Endothelial cell (in vitro differentiated cells): ENCODE measurements at regions not wholly inside any gene's neighbourhood (a gene's known extent, or its start where the extent isn't known, plus 50 kb on each side); places are given as distances from the start of the nearest gene placed in this dataset.

ENCODE experiments used
- DNase-seq: peaks from one replicate; pipeline ENCODE4 v3.0.0; 2021; ENCODE audit warnings: low spot score
- H3K27ac Mint-ChIP-seq: one replicate; pipeline ENCODE4 v1.8.0; 2021; ENCODE audit warnings: mixed read lengths, inconsistent platforms; ENCODE audit not compliant: unreplicated experiment
- H3K27me3 Mint-ChIP-seq: one replicate; pipeline ENCODE4 v1.8.0; 2021; ENCODE audit warnings: mild to moderate bottlenecking, moderate library complexity, mixed read lengths, inconsistent platforms; ENCODE audit not compliant: unreplicated experiment
- H3K36me3 Mint-ChIP-seq: one replicate; pipeline ENCODE4 v1.8.0; 2021; ENCODE audit warnings: mild to moderate bottlenecking, low read depth, mixed read lengths, inconsistent platforms; ENCODE audit not compliant: unreplicated experiment
- H3K4me1 Mint-ChIP-seq: one replicate; pipeline ENCODE4 v1.8.0; 2021; ENCODE audit warnings: mild to moderate bottlenecking, mixed read lengths, inconsistent platforms; ENCODE audit not compliant: unreplicated experiment
- H3K4me3 Mint-ChIP-seq: one replicate; pipeline ENCODE4 v1.8.0; 2021; ENCODE audit warnings: mild to moderate bottlenecking, mixed read lengths, inconsistent platforms; ENCODE audit not compliant: unreplicated experiment
- H3K9me3 Mint-ChIP-seq: one replicate; pipeline ENCODE4 v1.8.0; 2021; ENCODE audit warnings: mixed read lengths, inconsistent platforms; ENCODE audit not compliant: unreplicated experiment
- TF ChIP-seq, protein P1 (sequence below): fragments of 200-600 bp; sonication (generic); IDR thresholded peaks from one replicate; pipeline ENCODE4 v1.5.0; 2021; ENCODE audit warnings: antibody characterized with exemption; ENCODE audit not compliant: unreplicated experiment

DNA sequence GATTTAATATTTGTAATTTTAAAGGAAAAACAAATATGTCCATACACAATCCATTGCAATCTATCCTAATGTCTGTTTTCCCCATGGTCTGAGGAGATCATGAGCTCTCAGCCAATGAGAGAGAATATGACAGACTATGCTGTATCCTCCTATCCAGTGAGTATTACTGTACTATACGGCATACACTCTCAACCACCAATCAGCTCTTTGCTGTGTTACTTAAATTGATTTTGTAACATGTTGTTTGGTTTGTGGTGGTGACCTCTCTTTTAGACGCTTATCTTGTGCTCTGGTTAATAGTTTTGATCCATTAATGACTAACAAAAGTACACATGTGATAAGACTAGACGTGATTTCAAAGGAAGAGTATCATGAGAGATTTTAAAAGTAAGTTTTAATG is 231.5 kb upstream of the FOXN3 start:
- Mint-ChIP-seq H3K36me3 (no peaks in the 10 kb centered on the region), H3K27me3 (peaks cover 2% of the 10 kb centered on the region), H3K9me3 (no peaks in the 10 kb centered on the region), H3K4me1 (no peaks in the 10 kb centered on the region), H3K27ac (no peak overlapping the region), H3K4me3 (no peak overlapping the region)
- TF ChIP-seq, protein P1, sequence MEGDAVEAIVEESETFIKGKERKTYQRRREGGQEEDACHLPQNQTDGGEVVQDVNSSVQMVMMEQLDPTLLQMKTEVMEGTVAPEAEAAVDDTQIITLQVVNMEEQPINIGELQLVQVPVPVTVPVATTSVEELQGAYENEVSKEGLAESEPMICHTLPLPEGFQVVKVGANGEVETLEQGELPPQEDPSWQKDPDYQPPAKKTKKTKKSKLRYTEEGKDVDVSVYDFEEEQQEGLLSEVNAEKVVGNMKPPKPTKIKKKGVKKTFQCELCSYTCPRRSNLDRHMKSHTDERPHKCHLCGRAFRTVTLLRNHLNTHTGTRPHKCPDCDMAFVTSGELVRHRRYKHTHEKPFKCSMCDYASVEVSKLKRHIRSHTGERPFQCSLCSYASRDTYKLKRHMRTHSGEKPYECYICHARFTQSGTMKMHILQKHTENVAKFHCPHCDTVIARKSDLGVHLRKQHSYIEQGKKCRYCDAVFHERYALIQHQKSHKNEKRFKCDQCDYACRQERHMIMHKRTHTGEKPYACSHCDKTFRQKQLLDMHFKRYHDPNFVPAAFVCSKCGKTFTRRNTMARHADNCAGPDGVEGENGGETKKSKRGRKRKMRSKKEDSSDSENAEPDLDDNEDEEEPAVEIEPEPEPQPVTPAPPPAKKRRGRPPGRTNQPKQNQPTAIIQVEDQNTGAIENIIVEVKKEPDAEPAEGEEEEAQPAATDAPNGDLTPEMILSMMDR: no peak
- DNase-seq: no peak

DNA sequence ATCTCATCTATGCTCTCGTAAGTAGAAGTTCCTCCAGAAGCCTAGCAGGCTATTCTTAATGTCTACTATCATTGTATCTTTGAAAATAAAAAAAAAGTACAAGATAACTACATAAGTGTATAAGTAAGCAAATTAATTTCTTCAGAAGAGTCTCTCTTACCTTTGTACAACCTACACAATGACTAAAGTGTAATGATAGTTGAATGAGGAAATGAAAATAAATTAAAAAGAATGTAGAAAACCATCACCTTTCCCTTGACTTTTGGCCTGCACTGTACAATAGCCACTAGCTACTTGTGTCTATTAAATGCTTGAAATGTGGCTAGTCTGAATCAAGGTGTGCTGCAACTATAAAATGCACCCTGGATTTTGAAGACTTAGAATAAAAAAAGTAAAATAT is 229.9 kb upstream of the FOXN3 start:
- Mint-ChIP-seq H3K27ac (no peak overlapping the region), H3K27me3 (peaks cover 2% of the 10 kb centered on the region), H3K4me1 (no peaks in the 10 kb centered on the region), H3K4me3 (no peak overlapping the region), H3K36me3 (no peaks in the 10 kb centered on the region), H3K9me3 (no peaks in the 10 kb centered on the region)
- no peak for DNase-seq
- TF ChIP-seq, protein P1: no peak

DNA sequence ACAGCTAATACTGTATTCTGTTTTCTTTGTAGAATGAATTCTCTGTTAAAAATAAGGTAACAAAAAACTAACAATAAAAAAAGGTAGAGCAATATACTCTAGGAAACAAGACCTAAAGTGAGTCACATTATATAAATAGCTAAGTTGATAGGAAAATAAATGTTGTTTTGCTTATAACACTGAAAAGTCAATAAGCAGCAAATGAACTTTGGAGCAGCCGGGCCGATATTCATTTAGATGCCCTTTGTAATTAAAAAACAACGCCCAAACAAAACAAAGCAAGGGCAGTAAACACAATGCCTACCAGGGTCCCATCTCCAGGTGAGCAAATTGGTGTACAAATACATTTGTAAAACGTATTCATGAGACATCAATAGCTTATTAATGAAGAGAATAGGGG is 227.6 kb upstream of the FOXN3 start:
- H3K27ac Mint-ChIP-seq: no peak overlapping the region
- DNase-seq: no peak
- no peaks in the 10 kb centered on the region for H3K36me3 Mint-ChIP-seq
- H3K27me3 Mint-ChIP-seq: no peaks in the 10 kb centered on the region
- no peaks in the 10 kb centered on the region for H3K4me1 Mint-ChIP-seq
- TF ChIP-seq, protein P1: no peak
- H3K9me3 Mint-ChIP-seq: no peaks in the 10 kb centered on the region
- no peak overlapping the region for H3K4me3 Mint-ChIP-seq

DNA sequence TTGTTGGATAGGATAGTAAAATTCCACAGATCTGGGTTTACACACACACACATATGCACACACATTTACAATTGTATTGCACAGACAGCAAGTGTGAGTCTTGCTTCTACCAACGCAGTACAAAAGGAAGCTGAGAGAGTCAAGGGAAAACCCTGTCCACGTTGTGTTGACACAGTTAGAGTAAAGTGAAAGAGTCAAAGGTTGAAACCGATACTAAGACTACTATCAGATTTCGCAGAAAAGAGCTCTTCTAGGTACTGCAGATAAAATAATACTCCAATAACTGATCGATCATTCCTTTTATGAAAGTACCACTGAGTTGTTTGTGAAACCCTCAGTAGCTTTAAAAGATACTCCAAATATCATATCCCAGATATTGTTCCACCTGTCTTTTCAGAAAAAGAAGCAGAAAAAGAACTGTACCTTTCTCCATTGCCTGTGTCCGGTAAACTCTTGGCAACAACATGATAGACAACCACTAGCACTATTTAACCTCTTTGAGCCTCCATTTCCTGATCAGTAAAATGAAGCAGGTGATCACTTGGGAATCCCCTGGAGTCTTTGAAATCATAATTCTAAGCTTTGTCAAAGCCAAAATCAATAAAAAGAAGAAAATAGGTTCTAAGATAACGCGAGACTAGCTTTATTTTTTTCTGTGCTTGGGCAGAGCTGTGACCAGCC is 224.6 kb upstream of the FOXN3 start:
- Mint-ChIP-seq H3K27me3 (no peaks in the 10 kb centered on the region), H3K4me3 (no peak overlapping the region), H3K9me3 (no peaks in the 10 kb centered on the region), H3K27ac (no peak overlapping the region), H3K4me1 (no peaks in the 10 kb centered on the region), H3K36me3 (no peaks in the 10 kb centered on the region)
- no peak for DNase-seq
- TF ChIP-seq, protein P1: no peak

DNA sequence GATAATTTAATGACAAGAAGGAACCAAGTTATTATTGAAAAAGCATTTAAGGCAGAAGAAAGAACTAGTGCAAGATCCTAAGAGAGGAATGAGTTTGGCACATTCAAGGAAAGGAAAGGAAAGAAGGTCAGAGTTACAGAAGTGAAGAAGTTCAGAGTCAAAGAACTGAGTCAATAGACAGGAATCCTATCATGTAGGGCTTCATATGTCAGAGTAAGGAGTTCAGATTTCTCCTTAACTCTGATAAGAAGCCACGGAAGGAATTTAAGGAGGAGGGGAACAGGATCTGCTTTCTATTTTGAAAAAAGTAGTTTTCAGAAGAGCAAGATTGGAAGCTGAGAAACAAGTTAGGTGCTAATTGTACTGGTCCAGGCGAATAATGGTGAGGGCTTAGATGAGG is 223.1 kb upstream of the FOXN3 start:
- TF ChIP-seq, protein P1: no peak
- no peaks in the 10 kb centered on the region for H3K9me3 Mint-ChIP-seq
- DNase-seq: no peak
- H3K36me3 Mint-ChIP-seq: no peaks in the 10 kb centered on the region
- no peak overlapping the region for H3K27ac Mint-ChIP-seq
- H3K4me3 Mint-ChIP-seq: no peak overlapping the region
- H3K4me1 Mint-ChIP-seq: no peaks in the 10 kb centered on the region
- H3K27me3 Mint-ChIP-seq: no peaks in the 10 kb centered on the region
